GM23338 (cell line): ENCODE measurements at regions not wholly inside any gene's neighbourhood (a gene's known extent, or its start where the extent isn't known, plus 50 kb on each side); places are given as distances from the start of the nearest gene placed in this dataset.

ENCODE experiments used
- ATAC-seq: fragments of 200-7000 bp; cut with Tn5 transposase; 3 replicates; pipeline ENCODE4 v1.9.1; 2020
- DNase-seq: peaks from one replicate; pipeline ENCODE4 v3.0.0-alpha.2; 2015; ENCODE audit warnings: low spot score
- H2AFZ ChIP-seq: fragments of 200-600 bp; sonication (generic); 2 replicates; pipeline ENCODE4 v1.8.0; 2016; ENCODE audit warnings: antibody characterized with exemption, mild to moderate bottlenecking, moderate library complexity
- H3F3A ChIP-seq: fragments of 200-600 bp; sonication (generic); replicated peaks from 2 replicates; pipeline ENCODE4 v1.8.0; 2017; ENCODE audit warnings: antibody characterized with exemption, mixed run types, low read depth
- H3K27ac ChIP-seq: fragments of 200-600 bp; sonication (generic); 2 replicates; pipeline ENCODE4 v1.6.1; 2016; ENCODE audit warnings: low read depth
- H3K27me3 ChIP-seq: fragments of 200-600 bp; sonication (generic); 2 replicates; pipeline ENCODE4 v1.8.0; 2016; ENCODE audit warnings: mild to moderate bottlenecking, mixed run types, moderate library complexity; ENCODE audit not compliant: insufficient read depth
- H3K36me3 ChIP-seq: fragments of 200-600 bp; sonication (generic); 2 replicates; pipeline ENCODE4 v1.8.0; 2016; ENCODE audit warnings: mild to moderate bottlenecking; ENCODE audit not compliant: insufficient read depth
- H3K4me1 ChIP-seq: fragments of 200-600 bp; sonication (generic); 2 replicates; pipeline ENCODE4 v1.8.0; 2016; ENCODE audit warnings: mild to moderate bottlenecking, moderate library complexity; ENCODE audit not compliant: insufficient read depth
- H3K4me2 ChIP-seq: fragments of 200-600 bp; sonication (generic); 2 replicates; pipeline ENCODE4 v1.7.1; 2017; ENCODE audit warnings: mixed run types
- H3K4me3 ChIP-seq: fragments of 200-600 bp; sonication (generic); 2 replicates; pipeline ENCODE4 v1.6.1; 2016; ENCODE audit warnings: mixed run types
- H3K79me2 ChIP-seq: fragments of 200-600 bp; sonication (generic); replicated peaks from 2 replicates; pipeline ENCODE4 v1.8.0; 2017; ENCODE audit warnings: mild to moderate bottlenecking; ENCODE audit not compliant: insufficient read depth
- H3K9me2 ChIP-seq: fragments of 200-600 bp; sonication (generic); 2 replicates; pipeline ENCODE4 v1.8.0; 2017; ENCODE audit not compliant: insufficient read depth
- H4K20me1 ChIP-seq: fragments of 200-600 bp; sonication (generic); replicated peaks from 2 replicates; pipeline ENCODE4 v1.8.0; 2017; ENCODE audit warnings: mild to moderate bottlenecking; ENCODE audit not compliant: insufficient read depth
- H3K27ac Mint-ChIP-seq: 2 replicates; pipeline ENCODE4 v1.8.0; 2020; ENCODE audit warnings: inconsistent platforms, mild to moderate bottlenecking, moderate library complexity, mixed read lengths
- H3K27me3 Mint-ChIP-seq: 3 replicates; pipeline ENCODE4 v1.8.0; 2022; ENCODE audit warnings: low read depth, mild to moderate bottlenecking, moderate library complexity, mixed read lengths, inconsistent platforms; ENCODE audit not compliant: insufficient read depth, poor library complexity
- H3K36me3 Mint-ChIP-seq: 3 replicates; pipeline ENCODE4 v1.8.0; 2021; ENCODE audit warnings: low read depth, mild to moderate bottlenecking, inconsistent platforms, moderate library complexity, mixed read lengths
- H3K4me1 Mint-ChIP-seq: 3 replicates; pipeline ENCODE4 v1.8.0; 2020; ENCODE audit warnings: mild to moderate bottlenecking, inconsistent platforms, mixed read lengths
- H3K4me3 Mint-ChIP-seq: 3 replicates; pipeline ENCODE4 v1.8.0; 2021; ENCODE audit warnings: moderate library complexity, mild to moderate bottlenecking, inconsistent platforms, mixed read lengths
- H3K9me3 Mint-ChIP-seq: 3 replicates; pipeline ENCODE4 v1.8.0; 2020; ENCODE audit warnings: moderate library complexity, mild to moderate bottlenecking, inconsistent platforms, mixed read lengths
- CREB1 ChIP-seq: fragments of 250-450 bp; sonication (Bioruptor Pico); IDR thresholded peaks from 2 replicates; pipeline ENCODE4 v1.5.0; 2020; ENCODE audit warnings: low read depth, mild to moderate bottlenecking, moderate library complexity
- EZH2 ChIP-seq: fragments of 200-600 bp; sonication (generic); IDR thresholded peaks from one replicate; pipeline ENCODE4 v1.8.0; 2017; ENCODE audit warnings: antibody characterized with exemption, mild to moderate bottlenecking, low read depth; ENCODE audit not compliant: unreplicated experiment
- NANOG ChIP-seq: IDR thresholded peaks from 2 replicates; pipeline ENCODE4 v1.6.1; 2016; ENCODE audit warnings: antibody characterized with exemption, borderline replicate concordance
- POLR2AphosphoS5 ChIP-seq: IDR thresholded peaks from 2 replicates; pipeline ENCODE4 v1.6.1; 2016; ENCODE audit warnings: antibody characterized with exemption, low read depth
- ZNF114 ChIP-seq: fragments of 250-450 bp; sonication (Bioruptor Pico); IDR thresholded peaks from 2 replicates; pipeline ENCODE4 v1.5.0; 2020; ENCODE audit warnings: mild to moderate bottlenecking, moderate library complexity
- ZNF331 ChIP-seq: fragments of 250-450 bp; sonication (Bioruptor Pico); IDR thresholded peaks from 2 replicates; pipeline ENCODE4 v1.5.0; 2020; ENCODE audit warnings: low read depth, mild to moderate bottlenecking, moderate library complexity
- ZNF462 ChIP-seq: fragments of 250-450 bp; sonication (Bioruptor Pico); IDR thresholded peaks from 2 replicates; pipeline ENCODE4 v1.5.0; 2020; ENCODE audit warnings: mild to moderate bottlenecking, moderate library complexity
- TF ChIP-seq, protein P1 (sequence below), 2 experiments: fragments of 200-600 bp in 1 of 2; sonication (generic) in 1 of 2; conservative IDR thresholded peaks; 2 replicates each; pipeline versions ENCODE4 v1.5.1 to v1.6.1; 2016 to 2017; ENCODE audit warnings: antibody characterized with exemption in 2 of 2, low read depth in 2 of 2, mild to moderate bottlenecking in 2 of 2, moderate library complexity in 1 of 2
- TF ChIP-seq, protein P2 (sequence below): IDR thresholded peaks from one replicate; pipeline ENCODE4 v1.6.1; 2018; ENCODE audit warnings: antibody characterized with exemption; ENCODE audit not compliant: unreplicated experiment

DNA sequence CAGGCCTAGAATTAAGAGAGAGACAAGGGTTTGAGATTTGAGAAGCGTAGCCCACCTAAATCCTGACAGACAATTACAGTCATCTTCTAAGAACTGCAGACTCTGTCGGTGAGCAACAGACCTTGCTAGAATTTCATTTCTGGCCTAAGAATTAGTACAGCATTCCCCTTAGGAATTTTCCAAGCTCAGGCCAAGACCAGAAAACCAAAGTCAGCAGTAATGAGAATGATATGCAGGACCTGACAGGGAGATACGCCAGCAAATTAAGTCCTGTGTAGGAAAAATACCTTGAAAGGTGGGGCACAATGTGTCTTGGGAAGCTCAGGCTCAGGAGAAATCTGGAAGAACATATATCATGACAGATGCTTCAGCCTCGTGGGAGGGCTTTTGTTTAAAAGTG, 52.7 kb upstream of the HERPUD2 start:
- no peaks in the 10 kb centered on the region for H3K9me3 Mint-ChIP-seq
- no peak overlapping the region for H3K4me3 Mint-ChIP-seq
- Histone ChIP-seq H3K27ac (no peak overlapping the region), H3K36me3 (no peaks in the 10 kb centered on the region), H3K9me2 (peaks cover 15% of the 10 kb centered on the region), H3F3A (no peaks in the 10 kb centered on the region), H2AFZ (peak overlapping the region; percentile 2; the same call in 1 of the 2 replicates), H3K4me1 (peaks cover 36% of the 10 kb centered on the region), H3K4me3 (no peak overlapping the region), H3K4me2 (no peak overlapping the region), H4K20me1 (no peaks in the 10 kb centered on the region), H3K27me3 (no peaks in the 10 kb centered on the region), H3K79me2 (no peaks in the 10 kb centered on the region)
- no peak for ATAC-seq
- H3K27me3 Mint-ChIP-seq = no peaks in the 10 kb centered on the region
- peaks cover 20% of the 10 kb centered on the region; the same call in 2 of the 3 replicates for H3K4me1 Mint-ChIP-seq
- TF ChIP-seq NANOG (no peak), EZH2 (no peak), POLR2AphosphoS5 (no peak)
- TF ChIP-seq, protein P1, sequence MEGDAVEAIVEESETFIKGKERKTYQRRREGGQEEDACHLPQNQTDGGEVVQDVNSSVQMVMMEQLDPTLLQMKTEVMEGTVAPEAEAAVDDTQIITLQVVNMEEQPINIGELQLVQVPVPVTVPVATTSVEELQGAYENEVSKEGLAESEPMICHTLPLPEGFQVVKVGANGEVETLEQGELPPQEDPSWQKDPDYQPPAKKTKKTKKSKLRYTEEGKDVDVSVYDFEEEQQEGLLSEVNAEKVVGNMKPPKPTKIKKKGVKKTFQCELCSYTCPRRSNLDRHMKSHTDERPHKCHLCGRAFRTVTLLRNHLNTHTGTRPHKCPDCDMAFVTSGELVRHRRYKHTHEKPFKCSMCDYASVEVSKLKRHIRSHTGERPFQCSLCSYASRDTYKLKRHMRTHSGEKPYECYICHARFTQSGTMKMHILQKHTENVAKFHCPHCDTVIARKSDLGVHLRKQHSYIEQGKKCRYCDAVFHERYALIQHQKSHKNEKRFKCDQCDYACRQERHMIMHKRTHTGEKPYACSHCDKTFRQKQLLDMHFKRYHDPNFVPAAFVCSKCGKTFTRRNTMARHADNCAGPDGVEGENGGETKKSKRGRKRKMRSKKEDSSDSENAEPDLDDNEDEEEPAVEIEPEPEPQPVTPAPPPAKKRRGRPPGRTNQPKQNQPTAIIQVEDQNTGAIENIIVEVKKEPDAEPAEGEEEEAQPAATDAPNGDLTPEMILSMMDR (conservative IDR thresholded peaks at IDR 0.05; ENCODE audit: low read depth in 2 of 2) = no peak
- no peak for DNase-seq
- H3K36me3 Mint-ChIP-seq = no peaks in the 10 kb centered on the region
- H3K27ac Mint-ChIP-seq = peak overlapping the region; percentile 25; the same call in 1 of the 2 replicates

DNA sequence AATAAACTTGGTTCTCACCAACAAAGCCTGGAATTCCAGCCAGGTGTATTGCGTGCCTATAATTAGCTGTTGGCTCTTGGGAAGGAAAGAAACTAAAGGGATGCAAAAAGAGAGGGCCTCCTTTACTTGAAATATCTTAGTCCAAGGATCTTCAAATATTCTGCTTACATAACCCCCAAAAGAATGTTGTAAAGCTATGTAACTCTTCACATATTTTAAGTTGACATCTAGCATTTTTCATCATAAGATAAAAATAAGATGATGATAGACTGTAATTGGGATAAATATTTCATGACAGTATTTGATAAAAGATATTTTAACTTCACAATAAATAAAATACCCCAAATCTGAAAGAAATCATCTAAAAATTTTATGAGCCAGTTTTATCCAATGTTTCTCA, 52.5 kb upstream of the SEPTIN7 start:
- Mint-ChIP-seq H3K36me3 (no peaks in the 10 kb centered on the region), H3K27ac (no peak overlapping the region), H3K4me3 (no peak overlapping the region), H3K27me3 (no peaks in the 10 kb centered on the region), H3K9me3 (no peaks in the 10 kb centered on the region), H3K4me1 (peaks cover 20% of the 10 kb centered on the region; the same call in 2 of the 3 replicates)
- Histone ChIP-seq H3K27me3 (no peaks in the 10 kb centered on the region), H3K27ac (no peak overlapping the region; the same call in 1 of the 2 replicates), H2AFZ (peak overlapping the region; percentile 2; the same call in 1 of the 2 replicates), H3K4me1 (peaks cover 36% of the 10 kb centered on the region), H3K79me2 (no peaks in the 10 kb centered on the region), H3K4me3 (no peak overlapping the region), H4K20me1 (no peaks in the 10 kb centered on the region), H3F3A (no peaks in the 10 kb centered on the region), H3K9me2 (peaks cover 15% of the 10 kb centered on the region), H3K36me3 (no peaks in the 10 kb centered on the region), H3K4me2 (0 out of 2 replicates have a peak overlapping the region, but pooled peaks have one; percentile 4)
- ATAC-seq (peak; percentile 29; the same call in 2 of the 3 replicates), DNase-seq (peak; percentile 60)
- TF ChIP-seq ZNF114 (CRISPR knock-in tag) (no peak), EZH2 (no peak), CREB1 (no peak), ZNF331 (CRISPR knock-in tag) (no peak), ZNF462 (CRISPR knock-in tag) (no peak)
- TF ChIP-seq, protein P2, sequence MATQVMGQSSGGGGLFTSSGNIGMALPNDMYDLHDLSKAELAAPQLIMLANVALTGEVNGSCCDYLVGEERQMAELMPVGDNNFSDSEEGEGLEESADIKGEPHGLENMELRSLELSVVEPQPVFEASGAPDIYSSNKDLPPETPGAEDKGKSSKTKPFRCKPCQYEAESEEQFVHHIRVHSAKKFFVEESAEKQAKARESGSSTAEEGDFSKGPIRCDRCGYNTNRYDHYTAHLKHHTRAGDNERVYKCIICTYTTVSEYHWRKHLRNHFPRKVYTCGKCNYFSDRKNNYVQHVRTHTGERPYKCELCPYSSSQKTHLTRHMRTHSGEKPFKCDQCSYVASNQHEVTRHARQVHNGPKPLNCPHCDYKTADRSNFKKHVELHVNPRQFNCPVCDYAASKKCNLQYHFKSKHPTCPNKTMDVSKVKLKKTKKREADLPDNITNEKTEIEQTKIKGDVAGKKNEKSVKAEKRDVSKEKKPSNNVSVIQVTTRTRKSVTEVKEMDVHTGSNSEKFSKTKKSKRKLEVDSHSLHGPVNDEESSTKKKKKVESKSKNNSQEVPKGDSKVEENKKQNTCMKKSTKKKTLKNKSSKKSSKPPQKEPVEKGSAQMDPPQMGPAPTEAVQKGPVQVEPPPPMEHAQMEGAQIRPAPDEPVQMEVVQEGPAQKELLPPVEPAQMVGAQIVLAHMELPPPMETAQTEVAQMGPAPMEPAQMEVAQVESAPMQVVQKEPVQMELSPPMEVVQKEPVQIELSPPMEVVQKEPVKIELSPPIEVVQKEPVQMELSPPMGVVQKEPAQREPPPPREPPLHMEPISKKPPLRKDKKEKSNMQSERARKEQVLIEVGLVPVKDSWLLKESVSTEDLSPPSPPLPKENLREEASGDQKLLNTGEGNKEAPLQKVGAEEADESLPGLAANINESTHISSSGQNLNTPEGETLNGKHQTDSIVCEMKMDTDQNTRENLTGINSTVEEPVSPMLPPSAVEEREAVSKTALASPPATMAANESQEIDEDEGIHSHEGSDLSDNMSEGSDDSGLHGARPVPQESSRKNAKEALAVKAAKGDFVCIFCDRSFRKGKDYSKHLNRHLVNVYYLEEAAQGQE = no peak
